NCI-H460 (cell line): ENCODE measurements at regions not wholly inside any gene's neighbourhood (a gene's known extent, or its start where the extent isn't known, plus 50 kb on each side); places are given as distances from the start of the nearest gene placed in this dataset.
A peak's percentile ranks its signal among the peaks of the same experiment; 100 is the strongest.

Source experiments
- DNase-seq: peaks from one replicate; pipeline ENCODE4 v3.0.0-alpha.2; 2016; ENCODE audit warnings: low read depth; ENCODE audit errors: extremely low read depth

DNA sequence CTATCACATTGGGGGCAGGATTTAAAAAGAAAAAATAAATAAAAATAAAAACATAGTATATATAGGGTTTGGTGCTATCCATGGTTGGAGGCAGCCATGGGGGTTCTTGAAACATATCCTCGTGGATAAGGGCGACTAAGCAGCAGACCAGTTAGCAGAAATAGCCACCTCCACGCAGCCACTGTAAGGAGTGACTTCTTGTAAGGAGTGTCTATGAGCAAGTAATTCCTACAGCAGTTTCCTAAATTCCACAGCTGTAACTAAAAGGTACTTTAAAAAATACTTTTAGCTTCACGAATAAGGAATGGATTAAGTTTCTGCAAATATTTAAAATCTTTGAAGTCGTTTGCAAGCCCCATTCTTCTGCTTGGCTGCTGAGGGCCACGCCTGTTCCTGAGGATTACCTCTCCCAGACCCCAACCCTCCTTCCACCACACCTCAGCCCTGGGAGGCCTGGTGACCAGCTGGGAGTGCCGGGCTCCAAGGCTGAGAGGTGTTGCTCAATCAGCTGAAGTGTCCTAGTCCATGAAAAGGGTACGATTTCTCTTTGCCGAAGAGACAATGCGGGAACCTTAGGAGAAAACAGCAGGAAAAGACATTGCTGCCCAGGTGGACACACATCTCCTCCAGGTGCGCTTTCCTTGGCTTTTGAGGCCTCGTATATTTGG, 115.3 kb downstream of the ADSS2 start:
- DNase-seq: no peak

DNA sequence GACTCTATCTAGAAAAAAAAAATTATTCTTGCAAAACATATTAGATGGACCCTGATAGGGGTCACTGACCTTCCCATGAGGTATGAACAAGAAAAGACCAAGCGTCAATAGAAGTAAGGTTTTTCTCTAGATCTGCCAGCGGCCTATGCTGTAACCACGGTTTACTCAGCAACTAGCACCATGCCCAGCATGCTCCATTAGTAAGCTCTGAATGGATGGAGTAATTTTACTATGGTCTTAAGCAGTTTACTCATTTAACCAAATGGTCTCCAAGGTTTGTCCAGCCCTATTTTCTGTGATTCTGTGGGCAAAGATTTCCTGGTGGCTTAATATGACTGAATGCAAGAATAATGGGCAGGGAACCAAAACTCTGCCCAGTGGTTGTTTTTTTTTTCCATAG, 113.9 kb downstream of the ADSS2 start:
- no peak for DNase-seq

DNA sequence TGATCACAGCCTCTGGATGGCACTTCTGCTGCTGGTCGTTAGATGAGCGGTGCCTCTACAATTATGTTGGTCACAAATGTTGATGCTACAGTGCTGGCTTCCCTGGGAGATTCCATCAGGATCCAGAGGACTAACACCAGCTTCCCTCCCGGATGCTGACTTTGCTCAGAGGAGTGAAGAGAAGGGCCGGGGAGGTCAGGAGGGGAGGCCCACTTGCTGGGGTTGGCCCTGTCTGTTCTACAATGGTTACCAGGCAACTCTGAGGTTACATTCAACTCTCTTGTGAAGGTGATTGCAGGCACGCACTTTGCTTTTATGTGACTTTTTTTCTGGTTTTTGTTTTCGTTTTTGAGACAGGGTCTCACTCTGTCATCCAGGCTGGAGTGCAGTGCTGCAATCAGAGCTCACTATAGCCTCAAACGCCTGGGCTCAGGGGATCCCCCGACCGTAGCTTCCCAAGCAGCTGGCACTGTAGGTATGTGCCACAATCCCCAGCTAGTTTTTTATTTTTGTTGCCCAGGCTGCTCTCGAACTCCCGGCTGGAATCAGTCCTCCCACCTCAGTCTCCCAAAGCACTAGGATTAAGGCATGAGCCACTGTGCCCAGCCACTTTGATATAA, 112.5 kb downstream of the ADSS2 start:
- no peak for DNase-seq

DNA sequence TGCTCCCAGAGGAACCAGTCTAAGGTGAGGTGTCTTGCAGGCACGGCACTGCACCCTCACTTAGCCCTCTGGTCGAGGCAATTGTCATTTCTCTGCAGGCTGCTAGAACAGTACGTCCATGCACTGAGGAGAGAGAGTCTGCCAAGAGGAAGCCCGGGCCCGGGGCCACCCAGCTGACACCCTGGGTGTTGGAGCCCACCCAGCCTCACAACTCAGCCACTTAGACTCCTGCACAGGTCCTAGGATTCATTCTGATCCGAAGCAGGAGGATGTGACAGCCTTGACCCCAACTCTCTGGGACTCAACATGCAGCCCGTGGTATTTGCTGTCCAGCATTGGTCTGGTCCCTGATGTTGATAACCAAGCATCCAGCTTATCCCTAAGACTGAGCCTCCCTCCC, 111.9 kb downstream of the ADSS2 start:
- DNase-seq: no peak

DNA sequence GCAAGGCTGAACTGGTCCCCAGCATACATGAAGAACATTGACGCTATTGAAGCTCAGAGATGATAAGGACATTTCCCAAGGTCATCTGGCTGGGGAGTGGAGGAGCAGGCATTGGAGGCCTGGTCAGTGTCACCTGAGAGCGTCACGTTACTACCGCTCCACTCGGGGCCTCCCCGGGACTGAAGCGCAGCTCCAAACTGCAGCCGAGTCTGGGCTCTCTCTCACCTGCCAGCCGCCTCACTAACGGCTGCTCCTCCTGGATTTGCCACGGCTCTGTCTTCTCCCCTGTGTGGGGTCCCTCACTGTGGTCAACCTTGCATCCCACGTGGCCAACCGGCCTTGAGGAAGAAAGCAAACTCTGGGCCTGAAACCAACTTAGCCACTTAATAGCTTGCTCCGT, 111.3 kb downstream of the ADSS2 start:
- DNase-seq: no peak

DNA sequence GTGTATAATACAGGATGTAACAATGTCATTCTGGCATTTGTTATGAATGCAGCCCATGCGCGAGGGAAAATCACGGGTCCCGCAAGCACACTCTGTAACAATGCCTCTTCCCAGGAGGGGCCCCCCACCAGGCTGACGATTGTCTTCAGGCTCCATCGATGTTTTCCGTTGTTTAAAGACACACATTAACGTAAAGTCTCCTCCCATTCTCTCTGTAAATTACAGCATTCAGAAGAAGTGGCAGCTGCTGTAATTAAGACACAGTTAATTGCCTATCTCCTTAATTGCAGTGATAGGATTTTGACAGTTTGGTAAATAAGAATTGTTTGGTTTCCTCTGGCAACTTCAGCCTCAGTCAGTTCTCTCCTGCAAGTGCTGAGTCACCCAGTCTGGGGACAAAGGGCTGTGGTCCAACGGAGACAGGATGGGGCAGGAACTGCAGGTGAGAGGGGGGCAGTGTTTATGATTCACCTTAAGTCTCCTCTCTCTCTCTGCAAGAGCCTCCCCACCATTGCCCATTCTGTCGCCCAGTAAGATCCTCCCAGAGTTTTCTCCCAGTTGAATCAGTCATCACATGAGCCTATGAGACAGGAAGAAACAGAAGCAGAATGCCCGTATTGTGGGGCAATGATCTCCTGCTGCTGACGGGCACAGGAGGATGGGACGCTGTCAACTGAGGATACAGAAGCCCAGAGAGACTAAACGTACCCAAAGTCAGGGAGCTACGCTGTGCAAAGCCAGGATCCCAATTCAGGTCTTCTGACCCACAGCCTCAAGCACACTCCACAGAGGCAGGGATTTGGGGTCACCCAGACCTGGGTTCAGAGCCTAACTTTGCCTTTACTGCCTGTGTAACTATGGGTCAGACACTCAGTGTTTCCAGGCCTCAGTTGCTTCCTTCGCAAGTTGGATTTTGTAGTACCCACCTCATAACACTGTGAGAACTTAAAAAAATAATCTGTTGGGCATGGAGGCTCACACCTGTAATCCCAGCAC, 110.0 kb downstream of the ADSS2 start:
- DNase-seq: peak; percentile 35

DNA sequence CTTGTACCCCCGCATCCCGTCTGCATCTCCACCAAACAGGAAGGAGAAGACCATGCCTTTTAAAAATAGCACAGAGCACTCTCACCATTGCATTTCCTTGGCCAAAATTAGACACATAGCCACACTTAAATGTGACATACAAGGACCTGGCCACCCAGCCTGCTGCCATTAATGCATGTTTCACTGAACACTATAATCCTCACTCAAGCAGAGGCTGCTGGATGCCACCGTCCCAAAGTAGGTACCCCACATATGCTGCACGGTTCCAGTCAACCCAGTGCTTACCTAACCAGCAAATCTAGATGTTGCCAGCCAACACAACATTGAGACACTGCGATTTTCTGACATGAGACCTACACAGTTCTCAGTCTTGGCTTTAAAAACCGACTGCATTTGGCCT, 107.7 kb downstream of the ADSS2 start:
- no peak for DNase-seq

DNA sequence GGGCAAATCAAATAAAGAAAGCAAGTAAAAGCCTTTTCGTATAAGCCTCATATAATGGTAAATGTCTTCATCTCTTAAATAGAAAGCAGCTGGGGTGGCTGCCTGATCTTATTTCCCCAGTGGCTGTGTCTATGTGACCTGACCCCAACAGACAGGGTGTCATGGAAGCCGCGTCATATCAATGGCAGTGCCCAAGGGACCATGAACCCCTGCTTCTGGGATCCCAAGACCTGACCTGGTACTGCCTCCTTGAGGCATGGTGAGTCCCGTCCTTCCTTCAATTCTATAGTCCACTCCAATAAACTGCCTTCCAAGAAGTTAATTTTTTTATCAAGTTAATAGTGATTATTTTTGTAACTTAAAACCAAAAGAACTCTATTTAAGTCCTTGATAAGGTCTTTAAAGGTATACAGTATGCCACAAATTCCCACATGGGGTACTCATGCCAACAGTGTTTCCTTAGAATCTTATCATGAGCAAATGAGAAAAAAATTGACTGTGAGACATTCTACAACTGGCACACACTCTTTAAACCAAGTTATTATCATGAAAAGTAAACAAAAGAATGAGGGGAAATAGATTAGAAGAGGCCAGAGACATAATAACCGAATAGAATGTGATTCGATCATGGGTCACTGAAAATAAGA, 104.6 kb downstream of the ADSS2 start:
- no peak for DNase-seq

DNA sequence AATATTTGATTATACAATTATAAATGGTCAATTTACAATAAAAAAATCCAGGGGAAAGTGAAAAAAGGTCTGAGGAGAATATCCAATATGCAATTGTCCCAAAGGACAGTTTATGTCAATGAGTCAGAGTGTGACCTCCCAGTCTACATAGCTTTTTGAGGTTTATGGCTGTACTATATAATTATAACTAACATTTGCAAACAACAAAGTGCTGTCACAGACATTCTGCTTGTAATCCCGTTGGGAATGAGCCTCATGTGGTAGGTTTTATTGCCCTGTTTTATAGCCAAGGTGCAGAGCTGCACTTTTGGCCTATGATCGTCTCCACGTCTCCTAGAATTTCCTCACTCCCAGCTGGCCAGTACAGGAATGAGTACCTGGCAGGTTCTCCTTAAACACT, 103.8 kb downstream of the ADSS2 start:
- DNase-seq: no peak

DNA sequence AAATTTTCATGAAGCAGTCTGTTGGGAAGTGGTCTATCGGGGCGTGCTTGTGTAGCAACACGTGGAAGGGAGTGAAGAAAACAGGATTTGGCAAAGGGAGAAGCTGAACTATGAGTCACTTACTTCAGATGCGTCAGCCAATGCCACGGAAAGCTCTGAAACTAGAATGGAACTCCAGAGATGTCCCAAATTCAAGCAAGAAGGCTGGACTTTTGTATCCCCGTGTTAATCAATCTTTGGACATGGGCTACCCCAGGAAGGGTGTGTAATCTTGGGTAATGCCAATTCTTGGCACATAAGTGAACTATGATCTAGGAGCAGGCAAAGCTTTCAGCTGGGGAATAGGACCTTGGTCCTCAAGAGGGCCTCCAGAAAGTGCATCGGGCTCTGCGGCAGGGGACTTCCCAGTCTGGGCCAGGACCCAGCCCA, 102.6 kb downstream of the ADSS2 start:
- DNase-seq: no peak

DNA sequence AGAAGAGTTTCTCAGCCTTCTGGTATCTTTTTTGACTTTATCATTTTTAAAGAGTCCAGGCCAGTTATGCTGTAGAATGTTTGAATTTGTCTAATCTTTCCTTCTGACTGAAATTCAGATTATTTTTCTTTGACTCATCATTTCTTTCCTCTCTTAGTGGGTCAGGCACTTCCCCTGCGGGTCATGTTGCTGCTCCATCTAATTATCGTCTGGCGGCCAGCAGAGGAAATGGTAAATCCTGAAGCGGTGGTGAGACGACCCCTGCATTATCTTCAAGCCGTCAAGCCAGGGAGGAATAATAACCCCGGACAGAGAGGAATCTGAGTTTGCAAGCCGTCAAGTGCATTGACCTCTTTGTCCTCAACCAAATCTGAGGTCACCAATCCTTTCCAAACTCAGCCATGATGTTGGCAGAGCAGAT, 102.1 kb downstream of the ADSS2 start:
- no peak for DNase-seq

DNA sequence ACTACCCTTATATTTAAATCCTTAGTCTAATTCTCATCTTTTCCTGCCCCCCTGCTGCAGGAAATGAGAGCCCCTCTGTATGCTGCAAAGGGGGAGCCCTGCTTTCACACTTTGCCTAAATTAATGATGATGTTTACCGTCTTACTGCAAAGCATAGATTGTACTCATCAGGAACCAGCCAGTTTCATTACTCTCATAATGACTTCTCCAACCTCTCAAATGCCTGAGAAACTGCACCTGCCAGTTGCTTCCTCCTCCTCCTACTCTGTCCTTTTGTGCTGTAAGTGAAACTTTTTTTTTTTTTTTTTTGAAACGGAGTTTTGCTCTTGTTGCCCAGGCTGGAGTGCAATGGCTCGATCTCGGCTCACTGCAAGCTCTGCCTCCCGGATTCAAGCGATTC, 101.7 kb downstream of the ADSS2 start:
- no peak for DNase-seq

DNA sequence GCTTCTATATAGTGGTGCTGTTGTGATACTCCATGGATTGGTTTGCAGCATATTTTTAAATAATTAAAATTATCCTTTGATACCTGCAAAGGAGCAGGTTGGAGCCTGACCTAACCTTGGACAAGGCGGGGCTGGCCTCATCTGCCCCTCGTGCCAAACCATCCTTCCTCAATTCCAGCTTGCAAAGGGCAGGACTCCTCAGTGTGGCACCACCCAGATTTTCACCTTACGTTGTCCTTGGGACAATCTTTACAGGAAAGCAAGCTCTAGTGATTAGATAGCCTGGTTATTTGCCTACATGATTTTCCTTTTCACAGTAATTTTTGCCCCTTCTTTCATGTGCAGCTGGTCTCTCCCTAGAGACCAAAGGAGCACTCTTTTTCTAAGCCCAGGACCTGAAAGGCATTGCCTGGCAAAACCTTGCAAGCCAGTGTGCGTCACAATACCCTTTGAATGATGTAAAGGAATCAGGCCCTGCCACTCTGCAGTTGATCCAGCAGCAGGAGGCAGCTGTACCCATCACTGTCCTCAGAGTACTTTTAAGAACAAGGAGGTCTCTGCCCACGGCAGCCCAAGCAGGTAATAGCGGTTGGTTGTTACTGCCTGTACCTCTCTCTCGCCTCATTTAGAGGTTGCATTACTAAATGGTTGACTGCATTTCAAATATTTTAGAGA, 99.4 kb downstream of the ADSS2 start:
- no peak for DNase-seq

DNA sequence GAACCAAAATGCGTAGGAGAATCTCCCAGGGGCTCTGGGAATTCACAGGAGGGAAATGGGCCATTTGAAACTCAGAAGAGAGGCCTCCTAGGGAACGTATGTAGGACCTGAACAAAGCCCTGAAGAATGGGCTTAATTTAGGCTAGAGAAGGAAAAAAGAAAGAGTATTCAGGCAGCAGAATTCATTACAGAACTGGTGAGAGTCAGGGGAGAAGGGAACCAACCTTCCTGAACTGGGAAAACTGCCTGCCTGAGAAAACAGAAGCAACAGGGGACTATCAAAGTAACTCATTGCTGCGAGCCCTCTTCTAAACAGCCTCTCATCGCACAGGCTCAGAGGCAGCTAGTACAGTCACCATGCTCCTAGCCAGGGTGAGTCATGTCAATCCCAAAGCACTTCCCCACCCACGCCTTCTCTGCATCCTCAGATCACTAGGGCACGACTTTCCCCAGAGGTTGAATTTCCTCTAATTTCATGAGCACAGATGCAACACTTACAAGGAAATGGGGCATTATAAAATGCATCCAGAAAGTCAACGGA, 98.1 kb downstream of the ADSS2 start:
- DNase-seq: peak; percentile 80

DNA sequence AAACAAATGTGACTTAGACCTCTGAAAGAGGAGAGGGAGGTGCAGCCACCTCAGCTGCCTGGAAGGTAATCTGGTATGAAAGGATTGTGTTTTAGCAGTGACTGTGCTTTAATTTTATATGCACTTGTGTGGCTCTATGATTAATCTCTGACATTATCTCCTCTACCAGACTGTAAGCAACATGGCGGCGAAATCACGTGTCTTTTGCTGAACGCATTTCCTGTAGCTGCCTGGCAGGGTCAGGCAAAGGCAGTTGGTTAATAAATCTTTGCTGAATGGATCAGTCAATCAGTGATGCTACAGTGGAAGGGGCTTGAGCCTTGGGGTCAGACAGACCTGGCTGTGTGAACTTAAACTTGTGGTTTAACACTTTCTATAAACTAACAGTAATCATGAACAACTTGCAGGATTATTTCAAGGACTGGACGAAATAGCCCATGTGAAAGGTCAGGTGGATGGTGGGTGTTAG, 96.9 kb downstream of the ADSS2 start:
- DNase-seq: no peak

DNA sequence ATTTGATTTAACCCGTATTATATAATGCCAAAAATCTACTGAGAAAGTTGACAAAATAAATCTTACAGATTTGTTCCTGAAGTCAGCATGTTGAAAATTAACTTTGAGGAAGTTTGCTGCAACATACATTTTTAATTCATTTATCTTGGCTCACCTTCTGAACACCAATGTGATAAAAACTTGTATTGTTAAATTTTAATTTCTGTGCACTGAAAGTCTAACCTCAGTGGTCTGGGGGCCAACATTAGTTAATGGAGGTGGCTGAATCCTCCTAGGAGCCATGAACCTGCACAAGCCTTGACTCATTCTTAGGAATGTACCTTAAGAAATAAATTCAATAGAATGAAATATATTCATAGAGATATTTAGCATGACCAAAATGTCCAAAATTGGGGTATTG, 95.3 kb downstream of the ADSS2 start:
- DNase-seq: no peak
